ENCODE measurements at regions not wholly inside any gene's neighbourhood (a gene's known extent, or its start where the extent isn't known, plus 50 kb on each side); places are given as distances from the start of the nearest gene placed in this dataset.

DNA sequence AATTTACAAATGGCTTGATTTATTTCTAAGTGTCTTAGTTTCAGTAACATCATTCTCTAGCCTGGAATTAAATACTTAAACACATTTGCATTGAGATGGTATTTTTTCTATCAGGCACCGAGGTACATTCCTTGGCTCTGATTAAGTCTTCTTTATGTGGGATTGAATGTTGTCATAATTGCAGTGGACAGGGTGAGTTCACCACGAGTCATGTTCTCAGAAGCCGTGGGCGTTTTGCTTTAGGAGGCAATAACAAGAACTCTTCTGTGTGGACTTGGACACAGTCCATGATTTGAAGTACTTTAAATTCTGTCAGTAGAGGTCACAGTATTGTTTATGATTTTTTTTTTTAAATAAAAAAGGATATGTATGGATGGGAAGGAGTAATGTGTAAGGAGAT, 57.1 kb upstream of the EFHC2 start:
- H3K9ac ChIP-seq (ENCODE audit: low read depth in 2 of 2, low read length in 2 of 2): no peak overlapping the region
- intact Hi-C loops (cut with DNase I): no loop called here
- DNase-seq: no peak
- H3K4me1 ChIP-seq: no peaks in the 10 kb centered on the region
- no peaks in the 10 kb centered on the region for H3K9me3 ChIP-seq
- H3K4me3 ChIP-seq: no peak overlapping the region
- H3K27me3 ChIP-seq: no peaks in the 10 kb centered on the region
- H3K36me3 ChIP-seq: no peaks in the 10 kb centered on the region
- TF ChIP-seq, protein P1, sequence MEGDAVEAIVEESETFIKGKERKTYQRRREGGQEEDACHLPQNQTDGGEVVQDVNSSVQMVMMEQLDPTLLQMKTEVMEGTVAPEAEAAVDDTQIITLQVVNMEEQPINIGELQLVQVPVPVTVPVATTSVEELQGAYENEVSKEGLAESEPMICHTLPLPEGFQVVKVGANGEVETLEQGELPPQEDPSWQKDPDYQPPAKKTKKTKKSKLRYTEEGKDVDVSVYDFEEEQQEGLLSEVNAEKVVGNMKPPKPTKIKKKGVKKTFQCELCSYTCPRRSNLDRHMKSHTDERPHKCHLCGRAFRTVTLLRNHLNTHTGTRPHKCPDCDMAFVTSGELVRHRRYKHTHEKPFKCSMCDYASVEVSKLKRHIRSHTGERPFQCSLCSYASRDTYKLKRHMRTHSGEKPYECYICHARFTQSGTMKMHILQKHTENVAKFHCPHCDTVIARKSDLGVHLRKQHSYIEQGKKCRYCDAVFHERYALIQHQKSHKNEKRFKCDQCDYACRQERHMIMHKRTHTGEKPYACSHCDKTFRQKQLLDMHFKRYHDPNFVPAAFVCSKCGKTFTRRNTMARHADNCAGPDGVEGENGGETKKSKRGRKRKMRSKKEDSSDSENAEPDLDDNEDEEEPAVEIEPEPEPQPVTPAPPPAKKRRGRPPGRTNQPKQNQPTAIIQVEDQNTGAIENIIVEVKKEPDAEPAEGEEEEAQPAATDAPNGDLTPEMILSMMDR (IDR thresholded peaks at IDR 0.05): no peak
- no peak overlapping the region for H3K27ac ChIP-seq

DNA sequence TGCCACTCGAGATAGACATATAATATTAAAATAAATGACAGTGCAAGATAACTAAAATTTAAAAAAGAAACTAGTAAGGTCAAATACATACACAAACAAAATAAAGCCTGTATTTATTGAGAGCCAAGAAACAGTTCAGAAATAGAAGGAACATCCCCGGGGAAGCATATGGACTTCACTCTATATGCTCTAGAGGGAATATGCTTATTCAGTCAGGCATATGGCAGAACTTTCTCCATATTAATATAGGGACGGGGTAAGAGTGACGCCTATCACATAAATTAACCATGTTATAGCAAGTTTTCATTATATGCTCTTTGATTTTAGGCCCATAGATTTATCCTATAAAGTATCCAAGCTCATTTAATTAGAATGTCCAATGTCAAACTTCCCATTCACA, 56.7 kb upstream of the EFHC2 start:
- H3K4me3 ChIP-seq: no peak overlapping the region
- H3K27ac ChIP-seq: no peak overlapping the region
- intact Hi-C loops (cut with DNase I): no loop called here
- no peak overlapping the region for H3K9ac ChIP-seq (ENCODE audit: low read depth in 2 of 2, low read length in 2 of 2)
- TF ChIP-seq, protein P1 (IDR thresholded peaks at IDR 0.05): no peak
- H3K36me3 ChIP-seq: no peaks in the 10 kb centered on the region
- H3K9me3 ChIP-seq: no peaks in the 10 kb centered on the region
- H3K4me1 ChIP-seq: no peaks in the 10 kb centered on the region
- H3K27me3 ChIP-seq: no peaks in the 10 kb centered on the region
- DNase-seq: no peak
